ENCODE measurements at regions not wholly inside any gene's neighbourhood (a gene's known extent, or its start where the extent isn't known, plus 50 kb on each side); places are given as distances from the start of the nearest gene placed in this dataset.

GRCh38 chr12:30257618-30258017, 438.1 kb downstream of the IPO8 start:
- TF ChIP-seq CTCF (IDR thresholded peaks at IDR 0.05) (no peak), POLR2A (IDR thresholded peaks at IDR 0.05) (no peak)
